H1 (cell line): ENCODE measurements at regions not wholly inside any gene's neighbourhood (a gene's known extent, or its start where the extent isn't known, plus 50 kb on each side); places are given as distances from the start of the nearest gene placed in this dataset.

Experiments used
- CTCF ChIA-PET: fragments of 300-600 bp; sonication (Branson Sonifier 250); formaldehyde crosslinking; loops from one replicate; lab custom pipeline; 2021; ENCODE audit not compliant: partially characterized antibody; lab: Charles Lee
- POLR2A ChIA-PET: fragments of 300-600 bp; sonication (Branson Sonifier 250); formaldehyde crosslinking; loops from one replicate; lab custom pipeline; 2021; ENCODE audit warnings: inconsistent platforms; ENCODE audit not compliant: partially characterized antibody; lab: Charles Lee
- DNase-seq, 2 experiments: peaks; one replicate each; pipeline versions ENCODE4 v3.0.0 to v3.0.0-alpha.2; 2010 to 2022; ENCODE audit warnings: low spot score in 2 of 2, low read depth in 1 of 2, mixed read lengths in 1 of 2
- FAIRE-seq: peaks from 2 replicates; lab custom pipeline; 2011; peaks lifted over from hg19 to GRCh38; lab: Jason Lieb, UNC
- H2AFZ ChIP-seq: 2 replicates; pipeline ENCODE4 v1.8.1; 2012; ENCODE audit warnings: low read length, inconsistent platforms
- H2AK5ac ChIP-seq: 2 replicates; pipeline ENCODE4 v1.6.1; 2013; ENCODE audit warnings: low read depth, low read length
- H2BK120ac ChIP-seq: replicated peaks from 2 replicates; pipeline ENCODE3; 2013; ENCODE audit warnings: low read depth, low read length, inconsistent platforms
- H2BK12ac ChIP-seq: 2 replicates; pipeline ENCODE4 v1.6.1; 2013; ENCODE audit warnings: low read depth, low read length
- H2BK15ac ChIP-seq: 2 replicates; pipeline ENCODE4 v1.6.1; 2013; ENCODE audit warnings: low read length
- H2BK20ac ChIP-seq: 2 replicates; pipeline ENCODE4 v1.6.1; 2013; ENCODE audit warnings: low read length
- H2BK5ac ChIP-seq: 2 replicates; pipeline ENCODE4 v1.6.1; 2013; ENCODE audit warnings: low read depth, low read length
- H3K14ac ChIP-seq: 2 replicates; pipeline ENCODE4 v1.6.1; 2013; ENCODE audit warnings: inconsistent platforms; ENCODE audit not compliant: insufficient read length
- H3K18ac ChIP-seq: 2 replicates; pipeline ENCODE4 v1.6.1; 2013; ENCODE audit warnings: low read length; ENCODE audit errors: extremely low read depth
- H3K23ac ChIP-seq: 2 replicates; pipeline ENCODE4 v1.6.1; 2013; ENCODE audit warnings: inconsistent platforms; ENCODE audit not compliant: insufficient read length
- H3K23me2 ChIP-seq: 2 replicates; pipeline ENCODE4 v1.6.1; 2013; ENCODE audit warnings: low read depth, low read length
- H3K27ac ChIP-seq: 2 replicates; pipeline ENCODE4 v1.6.1; 2011; ENCODE audit warnings: low read depth, low read length, inconsistent platforms
- H3K27me3 ChIP-seq, 4 experiments: replicated peaks in 1 of 4; 1 replicate in 1 of 4; 2 replicates in 3 of 4; pipeline versions ENCODE4 v1.6.1 to v1.8.1; 2011 to 2013; ENCODE audit warnings: low read length in 3 of 4, mild to moderate bottlenecking in 3 of 4, inconsistent platforms in 2 of 4, mixed read lengths in 2 of 4, moderate library complexity in 1 of 4; ENCODE audit not compliant: control insufficient read depth in 3 of 4, insufficient read depth in 3 of 4; ENCODE audit errors: extremely low read depth in 1 of 4
- H3K36me3 ChIP-seq, 4 experiments: 2 replicates each; pipeline versions ENCODE4 v1.6.1 to v1.8.1; 2011 to 2013; ENCODE audit warnings: mild to moderate bottlenecking in 4 of 4, low read length in 3 of 4, moderate library complexity in 2 of 4, control low read depth in 1 of 4, inconsistent platforms in 1 of 4; ENCODE audit not compliant: insufficient read depth in 4 of 4, control insufficient read depth in 2 of 4
- H3K4ac ChIP-seq: replicated peaks from 2 replicates; pipeline ENCODE3; 2013; ENCODE audit warnings: low read length, low read depth, mixed read lengths, inconsistent platforms; ENCODE audit not compliant: insufficient read length
- H3K4me1 ChIP-seq, 4 experiments: replicated peaks in 1 of 4; 1 replicate in 1 of 4; 2 replicates in 3 of 4; pipeline versions ENCODE4 v1.6.1 to v1.8.1; 2011 to 2013; ENCODE audit warnings: low read length in 3 of 4, inconsistent platforms in 2 of 4, mixed read lengths in 1 of 4; ENCODE audit not compliant: insufficient read depth in 4 of 4, control insufficient read depth in 3 of 4
- H3K4me2 ChIP-seq, 2 experiments: 2 replicates each; pipeline versions ENCODE4 v1.6.1 to v1.8.1; 2011 to 2013; ENCODE audit warnings: low read depth in 2 of 2, low read length in 2 of 2, control low read depth in 1 of 2, inconsistent platforms in 1 of 2, mild to moderate bottlenecking in 1 of 2; ENCODE audit not compliant: insufficient read depth in 1 of 2
- H3K4me3 ChIP-seq, 4 experiments: fragments of 200-600, 300-600 bp in 1 of 4; sonication (generic), shearing (Covaris generic), sonication (Bioruptor Twin) in 1 of 4; 2 replicates each; pipeline versions ENCODE4 v1.5.1 to v1.8.1; 2011 to 2016; ENCODE audit warnings: low read length in 4 of 4, low read depth in 3 of 4, control low read depth in 2 of 4, inconsistent platforms in 2 of 4, mild to moderate bottlenecking in 2 of 4, mixed read lengths in 1 of 4, moderate library complexity in 1 of 4; ENCODE audit not compliant: insufficient read depth in 2 of 4; ENCODE audit errors: extremely low read depth in 1 of 4
- H3K56ac ChIP-seq: replicated peaks from 2 replicates; pipeline ENCODE3; 2013; ENCODE audit warnings: low read depth, mild to moderate bottlenecking, mixed read lengths, low read length, inconsistent platforms; ENCODE audit not compliant: insufficient read length
- H3K79me1 ChIP-seq: 2 replicates; pipeline ENCODE4 v1.6.1; 2013; ENCODE audit warnings: low read depth, low read length, control low read depth
- H3K79me2 ChIP-seq, 2 experiments: 2 replicates each; pipeline versions ENCODE4 v1.6.1 to v1.8.1; 2012 to 2013; ENCODE audit warnings: low read length in 2 of 2, mild to moderate bottlenecking in 2 of 2, inconsistent platforms in 1 of 2; ENCODE audit not compliant: insufficient read depth in 2 of 2, control insufficient read depth in 1 of 2
- H3K9ac ChIP-seq, 4 experiments: replicated peaks in 1 of 4; 1 replicate in 1 of 4; 2 replicates in 3 of 4; pipeline versions ENCODE4 v1.6.1 to v1.8.1; 2011 to 2013; ENCODE audit warnings: low read depth in 3 of 4, low read length in 3 of 4, control low read depth in 2 of 4, mild to moderate bottlenecking in 2 of 4, moderate library complexity in 2 of 4, inconsistent platforms in 1 of 4; ENCODE audit errors: extremely low read depth in 1 of 4
- H3K9me3 ChIP-seq, 2 experiments: 2 replicates each; pipeline versions ENCODE4 v1.6.1 to v1.8.1; 2012 to 2013; ENCODE audit warnings: mild to moderate bottlenecking in 2 of 2, moderate library complexity in 2 of 2, control low read depth in 1 of 2, inconsistent platforms in 1 of 2, low read depth in 1 of 2, low read length in 1 of 2, mixed read lengths in 1 of 2; ENCODE audit not compliant: insufficient read depth in 2 of 2
- H4K20me1 ChIP-seq, 2 experiments: replicated peaks in 1 of 2; 2 replicates each; pipeline versions ENCODE3 to v1.8.1; 2011 to 2013; ENCODE audit warnings: inconsistent platforms in 2 of 2, low read length in 2 of 2, mild to moderate bottlenecking in 1 of 2; ENCODE audit not compliant: insufficient read depth in 2 of 2, control insufficient read depth in 1 of 2
- H4K5ac ChIP-seq: 2 replicates; pipeline ENCODE4 v1.6.1; 2013; ENCODE audit warnings: low read length, low read depth, mixed read lengths, inconsistent platforms; ENCODE audit not compliant: insufficient read length
- H4K8ac ChIP-seq: 2 replicates; pipeline ENCODE4 v1.8.0; 2013; ENCODE audit warnings: mild to moderate bottlenecking, moderate library complexity, low read length, inconsistent platforms; ENCODE audit not compliant: insufficient read depth; ENCODE audit errors: extremely low read depth
- H4K91ac ChIP-seq: replicated peaks from 2 replicates; pipeline ENCODE3; 2013; ENCODE audit warnings: low read length, mixed read lengths, inconsistent platforms; ENCODE audit not compliant: insufficient read length
- CTBP2 ChIP-seq: IDR thresholded peaks from 2 replicates; pipeline ENCODE4 v1.7.0; 2011; ENCODE audit warnings: borderline replicate concordance, mild to moderate bottlenecking, moderate library complexity, mixed read lengths, low read length; ENCODE audit not compliant: insufficient read depth, insufficient read length
- E2F6 ChIP-seq: IDR thresholded peaks from 2 replicates; pipeline ENCODE4 v1.6.1; 2012; ENCODE audit warnings: inconsistent platforms
- EP300 ChIP-seq, 2 experiments: IDR thresholded peaks; 1 replicate in 1 of 2; 2 replicates in 1 of 2; pipeline ENCODE4 v1.6.1; 2011 to 2012; ENCODE audit warnings: low read depth in 2 of 2, low read length in 2 of 2, mild to moderate bottlenecking in 2 of 2, borderline replicate concordance in 1 of 2, inconsistent platforms in 1 of 2, moderate library complexity in 1 of 2
- JUND ChIP-seq: IDR thresholded peaks from 2 replicates; pipeline ENCODE4 v1.6.1; 2011; ENCODE audit warnings: mild to moderate bottlenecking, improper control_type of control experiment, low read length
- NRF1 ChIP-seq: IDR thresholded peaks from 2 replicates; pipeline ENCODE4 v1.6.1; 2011; ENCODE audit warnings: mild to moderate bottlenecking, low read depth, low read length, improper control_type of control experiment
- POLR2A ChIP-seq, 2 experiments: IDR thresholded peaks; 1 replicate in 1 of 2; 2 replicates in 1 of 2; pipeline ENCODE4 v1.6.1; 2011; ENCODE audit warnings: low read depth in 2 of 2, low read length in 2 of 2, mild to moderate bottlenecking in 2 of 2; ENCODE audit errors: control extremely low read depth in 1 of 2
- RBBP5 ChIP-seq: IDR thresholded peaks from 2 replicates; pipeline ENCODE4 v1.7.1; 2012; ENCODE audit warnings: low read depth, mild to moderate bottlenecking, inconsistent platforms, low read length, moderate library complexity, borderline replicate concordance
- SIX5 ChIP-seq: IDR thresholded peaks from 2 replicates; pipeline ENCODE4 v1.6.1; 2011; ENCODE audit warnings: mild to moderate bottlenecking, low read depth, low read length
- TEAD4 ChIP-seq: IDR thresholded peaks from 2 replicates; pipeline ENCODE4 v1.6.1; 2012; ENCODE audit warnings: low read depth, low read length, inconsistent platforms, mixed read lengths
- ZNF274 ChIP-seq: IDR thresholded peaks from 2 replicates; pipeline ENCODE4 v1.7.0; 2012; ENCODE audit warnings: low read length, borderline replicate concordance; ENCODE audit errors: extremely low read depth
- TF ChIP-seq, protein P1 (sequence below), 3 experiments: IDR thresholded peaks; 1 replicate in 2 of 3; 2 replicates in 1 of 3; pipeline versions ENCODE4 v1.5.1 to v1.6.1; 2011; ENCODE audit warnings: low read length in 3 of 3, mild to moderate bottlenecking in 3 of 3, inconsistent platforms in 2 of 3, low read depth in 1 of 3, moderate library complexity in 1 of 3; ENCODE audit not compliant: insufficient read depth in 1 of 3; ENCODE audit errors: control extremely low read depth in 1 of 3

- Histone ChIP-seq H3K9ac (no peak overlapping the region), H3K56ac (no peak overlapping the region), H3K23me2 (no peaks in the 10 kb centered on the region), H4K91ac (no peak overlapping the region), H3K4me3 (no peak overlapping the region), H3K4me2 (no peak overlapping the region), H4K20me1 (no peaks in the 10 kb centered on the region), H2AK5ac (no peak overlapping the region), H3K36me3 (no peaks in the 10 kb centered on the region), H3K14ac (no peak overlapping the region), H4K8ac (no peak overlapping the region), H4K5ac (no peak overlapping the region), H3K27ac (no peak overlapping the region), H3K27me3 (no peaks in the 10 kb centered on the region), H3K18ac (no peak overlapping the region), H2AFZ (no peak overlapping the region), H3K4ac (no peak overlapping the region), H3K79me1 (no peaks in the 10 kb centered on the region), H3K23ac (no peak overlapping the region), H2BK5ac (no peak overlapping the region), H3K4me1 (no peaks in the 10 kb centered on the region), H3K79me2 (no peaks in the 10 kb centered on the region), H2BK12ac (no peak overlapping the region), H2BK20ac (no peak overlapping the region), H3K9me3 (peaks cover 0 to 38% of the 10 kb centered on the region in 2 experiments; a peak in 3 of 4 replicates), H2BK15ac (no peak overlapping the region), H2BK120ac (no peak overlapping the region)
- POLR2A ChIA-PET, result no interaction called here
- FAIRE-seq (no peak), DNase-seq (no peak)
- TF ChIP-seq POLR2A (IDR thresholded peaks at IDR 0.05; ENCODE audit: control extremely low read depth in 1 of 2, low read depth in 2 of 2, low read length in 2 of 2) (no peak), CTBP2 (no peak), EP300 (IDR thresholded peaks at IDR 0.05; ENCODE audit: borderline replicate concordance in 1 of 2, low read depth in 2 of 2, low read length in 2 of 2) (no peak), TEAD4 (no peak), NRF1 (no peak), JUND (no peak), SIX5 (no peak), ZNF274 (no peak), RBBP5 (no peak), E2F6 (no peak)
- TF ChIP-seq, protein P1, sequence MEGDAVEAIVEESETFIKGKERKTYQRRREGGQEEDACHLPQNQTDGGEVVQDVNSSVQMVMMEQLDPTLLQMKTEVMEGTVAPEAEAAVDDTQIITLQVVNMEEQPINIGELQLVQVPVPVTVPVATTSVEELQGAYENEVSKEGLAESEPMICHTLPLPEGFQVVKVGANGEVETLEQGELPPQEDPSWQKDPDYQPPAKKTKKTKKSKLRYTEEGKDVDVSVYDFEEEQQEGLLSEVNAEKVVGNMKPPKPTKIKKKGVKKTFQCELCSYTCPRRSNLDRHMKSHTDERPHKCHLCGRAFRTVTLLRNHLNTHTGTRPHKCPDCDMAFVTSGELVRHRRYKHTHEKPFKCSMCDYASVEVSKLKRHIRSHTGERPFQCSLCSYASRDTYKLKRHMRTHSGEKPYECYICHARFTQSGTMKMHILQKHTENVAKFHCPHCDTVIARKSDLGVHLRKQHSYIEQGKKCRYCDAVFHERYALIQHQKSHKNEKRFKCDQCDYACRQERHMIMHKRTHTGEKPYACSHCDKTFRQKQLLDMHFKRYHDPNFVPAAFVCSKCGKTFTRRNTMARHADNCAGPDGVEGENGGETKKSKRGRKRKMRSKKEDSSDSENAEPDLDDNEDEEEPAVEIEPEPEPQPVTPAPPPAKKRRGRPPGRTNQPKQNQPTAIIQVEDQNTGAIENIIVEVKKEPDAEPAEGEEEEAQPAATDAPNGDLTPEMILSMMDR (IDR thresholded peaks at IDR 0.05; ENCODE audit: control extremely low read depth in 1 of 3, insufficient read depth in 1 of 3, low read depth in 1 of 3, low read length in 3 of 3), result no peak
- CTCF ChIA-PET, result no interaction called here
These were observed 361.2 kb upstream of the RBMY1B start for GRCh38 chrY:21149971-21150370.
